ENCODE measurements at regions not wholly inside any gene's neighbourhood (a gene's known extent, or its start where the extent isn't known, plus 50 kb on each side); places are given as distances from the start of the nearest gene placed in this dataset.
"Not testable (repeated sequence)": the region's sequence is repeated elsewhere in the genome, so short reads cannot be mapped to it uniquely, and the experiment has no call there.

- DNase-seq = no peak
Measured at GRCh38 chr7:94284104-94284503, 110.6 kb upstream of the COL1A2 start.

GRCh38 chr7:94286111-94286510 lies 108.6 kb upstream of the COL1A2 start:
- DNase-seq = no peak

- no peak for DNase-seq
Measured at GRCh38 chr7:94288096-94288495, 106.6 kb upstream of the COL1A2 start.

- DNase-seq = peak; percentile 1
Measured at GRCh38 chr7:94289071-94289470, 105.6 kb upstream of the COL1A2 start.

GRCh38 chr7:94294471-94295131 lies 100.1 kb upstream of the COL1A2 start:
- no peak for DNase-seq

GRCh38 chr7:94295850-94296249 lies 98.8 kb upstream of the COL1A2 start:
- DNase-seq = no peak

GRCh38 chr7:94296881-94297280 lies 97.8 kb upstream of the COL1A2 start:
- no peak for DNase-seq

GRCh38 chr7:94297397-94297838 lies 97.3 kb upstream of the COL1A2 start:
- DNase-seq = no peak

GRCh38 chr7:94298943-94299342 lies 95.8 kb upstream of the COL1A2 start:
- DNase-seq = no peak

GRCh38 chr7:94300176-94300835 lies 94.4 kb upstream of the COL1A2 start:
- DNase-seq = no peak

- DNase-seq = no peak
Measured at GRCh38 chr7:94301024-94301586, 93.6 kb upstream of the COL1A2 start.

GRCh38 chr7:94303118-94303517 lies 91.6 kb upstream of the COL1A2 start:
- no peak for DNase-seq

GRCh38 chr7:94303695-94304094 lies 91.0 kb upstream of the COL1A2 start:
- no peak for DNase-seq

- no peak for DNase-seq
Measured at GRCh38 chr7:94304878-94305277, 89.8 kb upstream of the COL1A2 start.

- DNase-seq = no peak
Measured at GRCh38 chr7:94305836-94306235, 88.9 kb upstream of the COL1A2 start.

GRCh38 chr7:94307399-94308048 lies 87.2 kb upstream of the COL1A2 start:
- no peak for DNase-seq

- DNase-seq = no peak
Measured at GRCh38 chr7:94311515-94311914, 83.2 kb upstream of the COL1A2 start.

- no peak for DNase-seq
Measured at GRCh38 chr7:94313926-94314325, 80.8 kb upstream of the COL1A2 start.

- no peak for DNase-seq
Measured at GRCh38 chr7:94314413-94315410, 80.0 kb upstream of the COL1A2 start.

- not testable (repeated sequence) for DNase-seq
Measured at GRCh38 chr7:94321138-94321537, 73.6 kb upstream of the COL1A2 start.

- no peak for DNase-seq
Measured at GRCh38 chr7:94323844-94324243, 70.9 kb upstream of the COL1A2 start.

GRCh38 chr7:94324380-94325121 lies 70.1 kb upstream of the COL1A2 start:
- DNase-seq = no peak
